PC-9 (cell line): ENCODE measurements at regions not wholly inside any gene's neighbourhood (a gene's known extent, or its start where the extent isn't known, plus 50 kb on each side); places are given as distances from the start of the nearest gene placed in this dataset.

Source experiments
- BruUV-seq: library from RNA; stranded (reverse); fragments of 400-500 nt; replicated peaks from 2 replicates; lab custom pipeline; 2021; lab: Mats Ljungman, UMichigan
- CTCF ChIA-PET: fragments of 300-600 bp; sonication (Branson Sonifier 250); formaldehyde crosslinking; loops from one replicate; lab custom pipeline; 2022; ENCODE audit warnings: antibody characterized with exemption; lab: Charles Lee
- POLR2A ChIA-PET: fragments of 300-600 bp; sonication (Branson Sonifier 250); formaldehyde crosslinking; loops from one replicate; lab custom pipeline; 2022; ENCODE audit warnings: antibody characterized with exemption; ENCODE audit not compliant: unreplicated experiment; lab: Charles Lee
- DNase-seq, 2 experiments: peaks; one replicate each; pipeline versions ENCODE4 v3.0.0 to v3.0.0-alpha.2; 2015 to 2022; ENCODE audit warnings: mixed read lengths in 1 of 2
- H2AFZ ChIP-seq: fragments of 200-600 bp; sonication (generic); 2 replicates; pipeline ENCODE4 v1.8.1; 2017; ENCODE audit warnings: antibody characterized with exemption
- H3F3A ChIP-seq: fragments of 200-600 bp; sonication (generic); 2 replicates; pipeline ENCODE4 v1.8.1; 2017; ENCODE audit warnings: antibody characterized with exemption, mild to moderate bottlenecking, low read depth; ENCODE audit not compliant: insufficient read depth
- H3K27ac ChIP-seq: fragments of 200-600 bp; sonication (generic); 2 replicates; pipeline ENCODE4 v1.6.1; 2016; ENCODE audit warnings: mixed run types
- H3K27me3 ChIP-seq: fragments of 200-600 bp; sonication (generic); 2 replicates; pipeline ENCODE4 v1.6.1; 2016; ENCODE audit warnings: low read depth, mixed run types; ENCODE audit not compliant: insufficient read depth
- H3K36me3 ChIP-seq: fragments of 200-600 bp; sonication (generic); 2 replicates; pipeline ENCODE4 v1.6.1; 2016; ENCODE audit warnings: low read depth, mixed run types
- H3K4me1 ChIP-seq: fragments of 200-600 bp; sonication (generic); replicated peaks from 2 replicates; pipeline ENCODE4 v1.6.1; 2016; ENCODE audit warnings: mixed run types; ENCODE audit not compliant: insufficient read depth
- H3K4me2 ChIP-seq: fragments of 200-600 bp; sonication (generic); 2 replicates; pipeline ENCODE4 v1.6.1; 2017; ENCODE audit warnings: mixed run types
- H3K4me3 ChIP-seq: fragments of 200-600 bp; sonication (generic); 2 replicates; pipeline ENCODE4 v1.6.1; 2016; ENCODE audit warnings: mixed run types
- H3K79me2 ChIP-seq: fragments of 200-600 bp; sonication (generic); 2 replicates; pipeline ENCODE4 v1.6.1; 2017; ENCODE audit warnings: low read depth, mixed run types
- H3K9me2 ChIP-seq: fragments of 200-600 bp; sonication (generic); 2 replicates; pipeline ENCODE4 v1.8.1; 2017; ENCODE audit warnings: mild to moderate bottlenecking; ENCODE audit not compliant: insufficient read depth
- H3K9me3 ChIP-seq: fragments of 200-600 bp; sonication (generic); 2 replicates; pipeline ENCODE4 v1.8.1; 2016; ENCODE audit warnings: low read depth; ENCODE audit not compliant: insufficient read depth
- H4K20me1 ChIP-seq: fragments of 200-600 bp; sonication (generic); 2 replicates; pipeline ENCODE4 v1.8.1; 2017; ENCODE audit not compliant: insufficient read depth
- EZH2 ChIP-seq: fragments of 200-600 bp; sonication (generic); IDR thresholded peaks from 2 replicates; pipeline ENCODE4 v1.8.0; 2017; ENCODE audit warnings: antibody characterized with exemption, low read depth
- intact Hi-C: fragments of 100-400 bp; cut with micrococcal nuclease; formaldehyde crosslinking; loops from one replicate; pipeline ENCODE4 v1.10.0; 2022; ENCODE audit not compliant: unreplicated experiment
- TF ChIP-seq, protein P1 (sequence below): fragments of 200-600 bp; sonication (generic); conservative IDR thresholded peaks from 2 replicates; pipeline ENCODE4 v1.6.1; 2017; ENCODE audit warnings: mixed run types, antibody characterized with exemption, mild to moderate bottlenecking, moderate library complexity

DNA sequence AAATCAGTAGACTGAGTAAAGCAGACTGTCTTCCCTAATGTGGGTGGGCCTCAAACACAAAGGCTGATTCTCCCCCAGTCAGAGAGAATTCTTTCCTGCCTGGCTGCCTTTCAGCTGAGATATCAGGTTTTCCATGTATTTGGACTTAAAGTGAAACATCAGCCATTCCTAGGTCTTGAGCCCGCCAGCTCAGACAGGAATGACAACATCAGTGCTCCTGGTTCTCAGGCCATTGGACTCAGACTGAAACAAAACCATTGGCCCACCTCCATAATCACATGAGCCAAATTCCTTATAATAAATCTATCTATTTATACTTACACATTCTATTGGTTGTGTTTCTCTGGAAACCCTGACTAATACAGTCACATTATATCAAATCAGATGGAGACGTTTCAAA, 56.7 kb upstream of the CLPB start:
- BruUV-seq = no TSS peak
- H3K9me3 ChIP-seq = no peaks in the 10 kb centered on the region
- ChIA-PET CTCF (no interaction called here), POLR2A (no interaction called here)
- H3K4me3 ChIP-seq = no peak overlapping the region
- H3K27ac ChIP-seq = no peak overlapping the region
- H4K20me1 ChIP-seq = no peaks in the 10 kb centered on the region
- no peaks in the 10 kb centered on the region for H3K9me2 ChIP-seq
- no peak overlapping the region for H2AFZ ChIP-seq
- no peaks in the 10 kb centered on the region for H3K36me3 ChIP-seq
- no peak for DNase-seq
- no peak overlapping the region for H3K4me2 ChIP-seq
- no peaks in the 10 kb centered on the region for H3F3A ChIP-seq
- TF ChIP-seq, protein P1, sequence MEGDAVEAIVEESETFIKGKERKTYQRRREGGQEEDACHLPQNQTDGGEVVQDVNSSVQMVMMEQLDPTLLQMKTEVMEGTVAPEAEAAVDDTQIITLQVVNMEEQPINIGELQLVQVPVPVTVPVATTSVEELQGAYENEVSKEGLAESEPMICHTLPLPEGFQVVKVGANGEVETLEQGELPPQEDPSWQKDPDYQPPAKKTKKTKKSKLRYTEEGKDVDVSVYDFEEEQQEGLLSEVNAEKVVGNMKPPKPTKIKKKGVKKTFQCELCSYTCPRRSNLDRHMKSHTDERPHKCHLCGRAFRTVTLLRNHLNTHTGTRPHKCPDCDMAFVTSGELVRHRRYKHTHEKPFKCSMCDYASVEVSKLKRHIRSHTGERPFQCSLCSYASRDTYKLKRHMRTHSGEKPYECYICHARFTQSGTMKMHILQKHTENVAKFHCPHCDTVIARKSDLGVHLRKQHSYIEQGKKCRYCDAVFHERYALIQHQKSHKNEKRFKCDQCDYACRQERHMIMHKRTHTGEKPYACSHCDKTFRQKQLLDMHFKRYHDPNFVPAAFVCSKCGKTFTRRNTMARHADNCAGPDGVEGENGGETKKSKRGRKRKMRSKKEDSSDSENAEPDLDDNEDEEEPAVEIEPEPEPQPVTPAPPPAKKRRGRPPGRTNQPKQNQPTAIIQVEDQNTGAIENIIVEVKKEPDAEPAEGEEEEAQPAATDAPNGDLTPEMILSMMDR = no peak
- no peak for TF ChIP-seq EZH2
- intact Hi-C loops = no loop called here
- no peaks in the 10 kb centered on the region for H3K27me3 ChIP-seq
- no peaks in the 10 kb centered on the region for H3K79me2 ChIP-seq
- no peaks in the 10 kb centered on the region for H3K4me1 ChIP-seq
